HepG2 (cell line): ENCODE measurements at regions not wholly inside any gene's neighbourhood (a gene's known extent, or its start where the extent isn't known, plus 50 kb on each side); places are given as distances from the start of the nearest gene placed in this dataset.

Source experiments
- ATAC-seq: fragments of 200-7000 bp; cut with Tn5 transposase; 3 replicates; pipeline ENCODE4 v1.9.1; 2020; ENCODE audit warnings: mild to moderate bottlenecking, moderate library complexity
- BruUV-seq: library from RNA; stranded (reverse); fragments of 400-500 nt; replicated peaks from 2 replicates; lab custom pipeline; 2021; lab: Mats Ljungman, UMichigan
- CTCF ChIA-PET: fragments of 300-600 bp; formaldehyde crosslinking; extraction: SDS; loops from one replicate; lab custom pipeline; 2021; ENCODE audit warnings: low total read pairs, inconsistent platforms, low intra/inter-chr PET ratio; lab: Yijun Ruan, JAX
- POLR2A ChIA-PET: fragments of 350-600 bp; sonication (Branson Sonifier 250); formaldehyde crosslinking; loops from one replicate; lab custom pipeline; 2020; ENCODE audit warnings: antibody characterized with exemption, inconsistent platforms; lab: Yijun Ruan, JAX
- DNase-seq: peaks from one replicate; pipeline ENCODE4 v3.0.0-alpha.2; 2015; ENCODE audit warnings: low spot score
- FAIRE-seq: peaks from 3 replicates; lab custom pipeline; 2011; peaks lifted over from hg19 to GRCh38; lab: Jason Lieb, UNC
- H2AFZ ChIP-seq: one replicate; pipeline ENCODE4 v1.6.1; 2011; ENCODE audit warnings: low read length, inconsistent platforms
- H3K27ac ChIP-seq: fragments of 300-600 bp; 3 replicates; pipeline ENCODE4 v1.8.0; 2011; ENCODE audit warnings: mixed run types, mild to moderate bottlenecking, mixed read lengths, low read length, inconsistent platforms; ENCODE audit not compliant: insufficient read depth; ENCODE audit errors: extremely low read length
- H3K27me3 ChIP-seq, 2 experiments: fragments of 200-600 bp in 1 of 2; 2 replicates in 1 of 2; 3 replicates in 1 of 2; pipeline versions ENCODE4 v1.6.0 to v1.8.0; 2011; ENCODE audit warnings: low read length in 2 of 2, mild to moderate bottlenecking in 2 of 2, moderate library complexity in 2 of 2, inconsistent platforms in 1 of 2; ENCODE audit not compliant: insufficient read depth in 2 of 2, control insufficient read depth in 1 of 2
- H3K36me3 ChIP-seq, 2 experiments: fragments of 200-600 bp in 1 of 2; replicated peaks in 1 of 2; 2 replicates in 1 of 2; 3 replicates in 1 of 2; pipeline versions ENCODE4 v1.5.1 to v1.8.0; 2011; ENCODE audit warnings: low read length in 2 of 2, inconsistent platforms in 1 of 2; ENCODE audit not compliant: insufficient read depth in 2 of 2, control insufficient read depth in 1 of 2
- H3K4me1 ChIP-seq: 2 replicates; pipeline ENCODE4 v1.5.1; 2012; ENCODE audit warnings: low read length, inconsistent platforms; ENCODE audit not compliant: insufficient read depth
- H3K4me2 ChIP-seq: 2 replicates; pipeline ENCODE4 v1.6.0; 2011; ENCODE audit warnings: low read depth, low read length, inconsistent platforms
- H3K4me3 ChIP-seq, 3 experiments: fragments of 200-600 bp in 1 of 3; sonication (generic), shearing (Covaris generic) in 1 of 3; replicated peaks in 1 of 3; 2 replicates each; pipeline ENCODE4 v1.5.1; 2011 to 2016; ENCODE audit warnings: low read length in 3 of 3, inconsistent platforms in 2 of 3, low read depth in 2 of 3, mild to moderate bottlenecking in 2 of 3, control low read depth in 1 of 3, mixed read lengths in 1 of 3; ENCODE audit not compliant: insufficient read depth in 1 of 3
- H3K79me2 ChIP-seq: one replicate; pipeline ENCODE4 v1.6.1; 2011; ENCODE audit warnings: low read length, inconsistent platforms; ENCODE audit not compliant: insufficient read depth
- H3K9ac ChIP-seq: 2 replicates; pipeline ENCODE4 v1.6.0; 2011; ENCODE audit warnings: mild to moderate bottlenecking, low read depth, low read length, inconsistent platforms; ENCODE audit not compliant: insufficient read depth
- H3K9me3 ChIP-seq: 2 replicates; pipeline ENCODE4 v1.5.1; 2012; ENCODE audit warnings: mild to moderate bottlenecking, low read length
- H4K20me1 ChIP-seq: 2 replicates; pipeline ENCODE4 v1.6.0; 2011; ENCODE audit warnings: inconsistent platforms, mild to moderate bottlenecking, low read length, moderate library complexity; ENCODE audit not compliant: insufficient read depth
- GMEB2 ChIP-seq: IDR thresholded peaks from 2 replicates; pipeline ENCODE4 v1.6.1; 2016; ENCODE audit warnings: missing biosample characterization, missing genetic modification reagents, low read depth
- HOXD1 ChIP-seq: sonication (generic); formaldehyde crosslinking; IDR thresholded peaks from 2 replicates; pipeline ENCODE4 v1.5.0; 2020; ENCODE audit warnings: missing genetic modification reagents
- IKZF4 ChIP-seq: sonication (generic); formaldehyde crosslinking; IDR thresholded peaks from 2 replicates; pipeline ENCODE4 v1.5.1; 2020; ENCODE audit warnings: borderline replicate concordance, mild to moderate bottlenecking, low read depth, missing genetic modification reagents; ENCODE audit errors: not compliant biosample characterization
- KLF13 ChIP-seq: sonication (generic); formaldehyde crosslinking; IDR thresholded peaks from 2 replicates; pipeline ENCODE4 v1.4.0; 2020; ENCODE audit warnings: mild to moderate bottlenecking, missing genetic modification reagents
- MYNN ChIP-seq: sonication (generic); formaldehyde crosslinking; IDR thresholded peaks from 2 replicates; pipeline ENCODE4 v1.4.0; 2020; ENCODE audit warnings: mild to moderate bottlenecking, low read depth, missing genetic modification reagents
- NR2F6 ChIP-seq, 2 experiments: IDR thresholded peaks; 2 replicates each; pipeline ENCODE4 v1.6.1; 2016; ENCODE audit warnings: antibody characterized with exemption in 1 of 2, mild to moderate bottlenecking in 1 of 2
- POLR2A ChIP-seq, 2 experiments: IDR thresholded peaks; 2 replicates each; pipeline ENCODE4 v1.6.1; 2011; ENCODE audit warnings: low read depth in 2 of 2, low read length in 2 of 2, mild to moderate bottlenecking in 1 of 2, moderate library complexity in 1 of 2; ENCODE audit not compliant: insufficient read depth in 1 of 2
- RELA ChIP-seq: sonication (generic); formaldehyde crosslinking; IDR thresholded peaks from 2 replicates; pipeline ENCODE4 v1.4.0; 2020; ENCODE audit warnings: missing genetic modification reagents
- SKIL ChIP-seq: sonication (generic); formaldehyde crosslinking; IDR thresholded peaks from 2 replicates; pipeline ENCODE4 v1.8.0; 2022; ENCODE audit warnings: missing genetic modification reagents, mild to moderate bottlenecking, moderate library complexity, borderline replicate concordance
- TERF1 ChIP-seq: sonication (generic); formaldehyde crosslinking; IDR thresholded peaks from 2 replicates; pipeline ENCODE4 v1.8.0; 2022; ENCODE audit warnings: mild to moderate bottlenecking, missing genetic modification reagents, moderate library complexity
- TGIF2 ChIP-seq: IDR thresholded peaks from 2 replicates; pipeline ENCODE4 v1.6.1; 2016; ENCODE audit warnings: control low read depth, missing compliant biosample characterization
- ZBTB33 ChIP-seq: sonication (generic); formaldehyde crosslinking; IDR thresholded peaks from 2 replicates; pipeline ENCODE4 v1.4.0; 2020; ENCODE audit warnings: missing genetic modification reagents
- ZBTB38 ChIP-seq: sonication (generic); formaldehyde crosslinking; IDR thresholded peaks from 2 replicates; pipeline ENCODE4 v1.5.1; 2020; ENCODE audit warnings: mild to moderate bottlenecking, missing genetic modification reagents
- ZMAT5 ChIP-seq: sonication (generic); formaldehyde crosslinking; IDR thresholded peaks from 2 replicates; pipeline ENCODE4 v1.5.0; 2020; ENCODE audit warnings: mild to moderate bottlenecking, low read depth, missing genetic modification reagents, borderline replicate concordance
- ZNF235 ChIP-seq: sonication (generic); formaldehyde crosslinking; IDR thresholded peaks from 2 replicates; pipeline ENCODE4 v1.8.1; 2023; ENCODE audit warnings: mild to moderate bottlenecking, missing genetic modification reagents, borderline replicate concordance
- ZNF280B ChIP-seq: sonication (generic); formaldehyde crosslinking; IDR thresholded peaks from 2 replicates; pipeline ENCODE4 v1.5.0; 2020; ENCODE audit warnings: missing genetic modification reagents, mild to moderate bottlenecking, borderline replicate concordance
- ZNF737 ChIP-seq: sonication (generic); formaldehyde crosslinking; IDR thresholded peaks from 2 replicates; pipeline ENCODE4 v1.5.0; 2020; ENCODE audit warnings: missing genetic modification reagents, mild to moderate bottlenecking, borderline replicate concordance
- in situ Hi-C: cut with HindIII; loops from 2 replicates; pipeline ENCODE4 v1.10.0; 2017; ENCODE audit warnings: low pct_unique_long_range_greater_than_20kb; ENCODE audit not compliant: extremely low pct_ligation_motif_present
- intact Hi-C: fragments of 100-400 bp; cut with micrococcal nuclease; formaldehyde crosslinking; loops from one replicate; pipeline ENCODE4 v1.10.0; 2022; ENCODE audit not compliant: unreplicated experiment

- no peak overlapping the region for H3K4me3 ChIP-seq
- intact Hi-C loops (no loop called here), in situ Hi-C loops (no loop called here)
- DNase-seq: no peak
- no peaks in the 10 kb centered on the region for H3K9me3 ChIP-seq
- POLR2A ChIA-PET: no interaction called here
- no peak overlapping the region for H3K9ac ChIP-seq
- no TSS peak for BruUV-seq
- TF ChIP-seq HOXD1 (no peak), ZBTB38 (CRISPR knock-in tag) (no peak), KLF13 (CRISPR knock-in tag) (no peak), POLR2A (IDR thresholded peaks at IDR 0.05; ENCODE audit: insufficient read depth in 1 of 2, low read depth in 2 of 2, low read length in 2 of 2) (no peak), ZNF235 (CRISPR knock-in tag) (no peak), IKZF4 (CRISPR knock-in tag) (no peak), ZNF737 (no peak), ZNF280B (CRISPR knock-in tag) (no peak), GMEB2 (CRISPR knock-in tag) (no peak), RELA (CRISPR knock-in tag) (no peak), TGIF2 (CRISPR knock-in tag) (no peak), TERF1 (CRISPR knock-in tag) (no peak), ZBTB33 (no peak), SKIL (CRISPR knock-in tag) (no peak), MYNN (CRISPR knock-in tag) (no peak), ZMAT5 (no peak), NR2F6 (IDR thresholded peaks at IDR 0.05) (no peak), NR2F6 (CRISPR knock-in tag; IDR thresholded peaks at IDR 0.05) (no peak)
- no peaks in the 10 kb centered on the region for H3K36me3 ChIP-seq
- H3K27ac ChIP-seq: no peak overlapping the region
- no peak overlapping the region for H2AFZ ChIP-seq
- no peak for FAIRE-seq
- H3K79me2 ChIP-seq: no peaks in the 10 kb centered on the region
- no peaks in the 10 kb centered on the region for H3K4me1 ChIP-seq
- no peaks in the 10 kb centered on the region for H4K20me1 ChIP-seq
- no peak for ATAC-seq
- no peak overlapping the region for H3K4me2 ChIP-seq
- no peaks in the 10 kb centered on the region for H3K27me3 ChIP-seq
- CTCF ChIA-PET: no interaction called here
These were observed 938.3 kb upstream of the PCDH9 start for GRCh38 chr13:68168448-68168847.
